ENCODE measurements at regions not wholly inside any gene's neighbourhood (a gene's known extent, or its start where the extent isn't known, plus 50 kb on each side); places are given as distances from the start of the nearest gene placed in this dataset.

GRCh38 chr7:137082391-137082790 is 213.9 kb downstream of the CHRM2 start (continued):
- TF ChIP-seq ZNF114 (CRISPR knock-in tag; IDR thresholded peaks at IDR 0.05) (no peak), REST (IDR thresholded peaks at IDR 0.05; ENCODE audit: unreplicated experiment) (no peak), NANOG (IDR thresholded peaks at IDR 0.05; ENCODE audit: borderline replicate concordance) (no peak), EZH2phosphoT487 (IDR thresholded peaks at IDR 0.05; ENCODE audit: unreplicated experiment) (no peak), EZH2 (IDR thresholded peaks at IDR 0.05; ENCODE audit: low read depth, unreplicated experiment) (no peak), ZNF331 (CRISPR knock-in tag; IDR thresholded peaks at IDR 0.05; ENCODE audit: low read depth) (no peak)

- Mint-ChIP-seq H3K27me3 (ENCODE audit: insufficient read depth, low read depth, poor library complexity) (no peaks in the 10 kb centered on the region), H3K36me3 (ENCODE audit: low read depth) (no peaks in the 10 kb centered on the region), H3K27ac (no peak overlapping the region), H3K4me3 (no peak overlapping the region), H3K9me3 (no peaks in the 10 kb centered on the region), H3K4me1 (no peaks in the 10 kb centered on the region)
- H2AFZ ChIP-seq: no peak overlapping the region
- H3F3A ChIP-seq (replicated peaks; ENCODE audit: low read depth): no peaks in the 10 kb centered on the region
- DNase-seq (ENCODE audit: low spot score): no peak
- no peak overlapping the region for H3K4me2 ChIP-seq
- H3K27ac ChIP-seq (ENCODE audit: low read depth): no peak overlapping the region
- no peaks in the 10 kb centered on the region for H3K36me3 ChIP-seq (ENCODE audit: insufficient read depth)
- H3K79me2 ChIP-seq (replicated peaks; ENCODE audit: insufficient read depth): no peaks in the 10 kb centered on the region
- TF ChIP-seq STAT1 (IDR thresholded peaks at IDR 0.05; ENCODE audit: unreplicated experiment): no peak
- TF ChIP-seq ZNF114 (CRISPR knock-in tag; IDR thresholded peaks at IDR 0.05): no peak
- no peak for TF ChIP-seq ZNF331 (CRISPR knock-in tag; IDR thresholded peaks at IDR 0.05; ENCODE audit: low read depth)
- no peaks in the 10 kb centered on the region for H3K27me3 ChIP-seq (ENCODE audit: insufficient read depth)
- no peak overlapping the region for H3K4me3 ChIP-seq
- no peaks in the 10 kb centered on the region for H3K4me1 ChIP-seq (ENCODE audit: insufficient read depth)
- no peaks in the 10 kb centered on the region for H4K20me1 ChIP-seq (replicated peaks; ENCODE audit: insufficient read depth)
- no peaks in the 10 kb centered on the region for H3K9me2 ChIP-seq (ENCODE audit: insufficient read depth)
- ATAC-seq: no peak
These were observed 213.1 kb downstream of the CHRM2 start for GRCh38 chr7:137081321-137082093.

- ATAC-seq: no peak
- no peaks in the 10 kb centered on the region for H4K20me1 ChIP-seq (replicated peaks; ENCODE audit: insufficient read depth)
- H3K4me3 Mint-ChIP-seq: no peak overlapping the region
These were observed 212.2 kb downstream of the CHRM2 start for GRCh38 chr7:137080516-137081203.

More at GRCh38 chr7:137080516-137081203, 212.2 kb downstream of the CHRM2 start:
- no peaks in the 10 kb centered on the region for H3K27me3 Mint-ChIP-seq (ENCODE audit: insufficient read depth, low read depth, poor library complexity)
- H3K27ac Mint-ChIP-seq: no peak overlapping the region
- no peak overlapping the region for H3K27ac ChIP-seq (ENCODE audit: low read depth)
- no peaks in the 10 kb centered on the region for H3K36me3 Mint-ChIP-seq (ENCODE audit: low read depth)
- no peaks in the 10 kb centered on the region for H3K36me3 ChIP-seq (ENCODE audit: insufficient read depth)
- DNase-seq (ENCODE audit: low spot score): no peak
- H3K4me2 ChIP-seq: no peak overlapping the region
- no peaks in the 10 kb centered on the region for H3K4me1 ChIP-seq (ENCODE audit: insufficient read depth)
- no peaks in the 10 kb centered on the region; the same call in 2 of the 3 replicates for H3K4me1 Mint-ChIP-seq
- no peaks in the 10 kb centered on the region for H3K27me3 ChIP-seq (ENCODE audit: insufficient read depth)
- TF ChIP-seq JUNB (IDR thresholded peaks at IDR 0.05; ENCODE audit: unreplicated experiment) (no peak), EZH2phosphoT487 (IDR thresholded peaks at IDR 0.05; ENCODE audit: unreplicated experiment) (no peak), POLR2AphosphoS5 (IDR thresholded peaks at IDR 0.05; ENCODE audit: low read depth) (no peak), CTCF (conservative IDR thresholded peaks at IDR 0.05; ENCODE audit: low read depth in 2 of 2) (no peak), NANOG (IDR thresholded peaks at IDR 0.05; ENCODE audit: borderline replicate concordance) (no peak), ZNF114 (CRISPR knock-in tag; IDR thresholded peaks at IDR 0.05) (no peak), ZNF331 (CRISPR knock-in tag; IDR thresholded peaks at IDR 0.05; ENCODE audit: low read depth) (no peak), STAT1 (IDR thresholded peaks at IDR 0.05; ENCODE audit: unreplicated experiment) (no peak), EZH2 (IDR thresholded peaks at IDR 0.05; ENCODE audit: low read depth, unreplicated experiment) (no peak)
- no peaks in the 10 kb centered on the region for H3K79me2 ChIP-seq (replicated peaks; ENCODE audit: insufficient read depth)
- no peaks in the 10 kb centered on the region for H3K9me2 ChIP-seq (ENCODE audit: insufficient read depth)
- H3K9me3 Mint-ChIP-seq: no peaks in the 10 kb centered on the region
- no peaks in the 10 kb centered on the region for H3F3A ChIP-seq (replicated peaks; ENCODE audit: low read depth)
- no peak overlapping the region for H3K4me3 ChIP-seq
- no peak overlapping the region for H2AFZ ChIP-seq
